Activated B cell treated with CpG ODN at 0.5 μM for 24 hours (primary cell): ENCODE measurements at regions not wholly inside any gene's neighbourhood (a gene's known extent, or its start where the extent isn't known, plus 50 kb on each side); places are given as distances from the start of the nearest gene placed in this dataset.

Experiments
- ATAC-seq: fragments of 200-7000 bp; cut with Tn5 transposase; one replicate; pipeline ENCODE4 v1.10.0; 2021; ENCODE audit warnings: low read depth, mild to moderate bottlenecking, moderate library complexity
- CTCF ChIA-PET: fragments of 350-600 bp; sonication (Branson Sonifier 250); formaldehyde crosslinking; loops from one replicate; lab custom pipeline; 2021; ENCODE audit warnings: antibody characterized with exemption; lab: Charles Lee
- POLR2A ChIA-PET: fragments of 350-600 bp; sonication (Branson Sonifier 250); formaldehyde crosslinking; loops from one replicate; lab custom pipeline; 2021; ENCODE audit warnings: antibody characterized with exemption; lab: Charles Lee
- DNase-seq: peaks from one replicate; pipeline ENCODE4 v3.0.0; 2022
- H3K27ac Mint-ChIP-seq: one replicate; pipeline ENCODE4 v1.8.0; 2020; ENCODE audit warnings: mixed read lengths
- H3K27me3 Mint-ChIP-seq: one replicate; pipeline ENCODE4 v1.8.0; 2021; ENCODE audit warnings: mixed read lengths
- H3K36me3 Mint-ChIP-seq: one replicate; pipeline ENCODE4 v1.8.0; 2021; ENCODE audit warnings: low read depth, mixed read lengths
- H3K4me1 Mint-ChIP-seq: one replicate; pipeline ENCODE4 v1.8.0; 2021; ENCODE audit warnings: mixed read lengths
- H3K4me3 Mint-ChIP-seq: one replicate; pipeline ENCODE4 v1.8.0; 2020; ENCODE audit warnings: mild to moderate bottlenecking, mixed read lengths
- H3K9me3 Mint-ChIP-seq: one replicate; pipeline ENCODE4 v1.8.0; 2020; ENCODE audit warnings: mixed read lengths
- intact Hi-C: fragments of 100-400 bp; cut with micrococcal nuclease; formaldehyde crosslinking; loops from one replicate; pipeline ENCODE4 v1.15.1; 2024
- TF ChIP-seq, protein P1 (sequence below): fragments of 200-600 bp; IDR thresholded peaks from one replicate; pipeline ENCODE4 v1.8.0; 2022; ENCODE audit warnings: antibody characterized with exemption, mild to moderate bottlenecking

DNA sequence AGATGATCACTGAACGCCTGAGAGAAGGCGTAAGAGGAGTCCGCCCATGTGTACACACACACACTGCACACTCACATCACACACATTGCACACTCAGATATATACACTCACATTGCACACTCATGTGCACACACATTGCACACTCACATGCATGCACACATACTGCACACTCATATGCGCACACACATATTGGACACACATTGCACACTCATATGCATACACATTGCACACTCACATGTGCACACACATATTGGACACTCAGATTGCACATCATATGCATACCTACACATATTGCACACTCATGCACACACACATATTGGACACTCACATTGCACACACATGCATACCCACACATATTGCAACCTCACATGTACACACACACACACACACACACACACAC is 163.2 kb downstream of the WSCD1 start:
- Mint-ChIP-seq H3K27ac (no peak overlapping the region), H3K4me1 (no peaks in the 10 kb centered on the region), H3K4me3 (no peak overlapping the region), H3K27me3 (no peaks in the 10 kb centered on the region), H3K36me3 (no peaks in the 10 kb centered on the region), H3K9me3 (no peaks in the 10 kb centered on the region)
- DNase-seq (no peak), ATAC-seq (no peak)
- CTCF ChIA-PET = no interaction called here
- intact Hi-C loops = no loop called here
- POLR2A ChIA-PET = no interaction called here
- TF ChIP-seq, protein P1, sequence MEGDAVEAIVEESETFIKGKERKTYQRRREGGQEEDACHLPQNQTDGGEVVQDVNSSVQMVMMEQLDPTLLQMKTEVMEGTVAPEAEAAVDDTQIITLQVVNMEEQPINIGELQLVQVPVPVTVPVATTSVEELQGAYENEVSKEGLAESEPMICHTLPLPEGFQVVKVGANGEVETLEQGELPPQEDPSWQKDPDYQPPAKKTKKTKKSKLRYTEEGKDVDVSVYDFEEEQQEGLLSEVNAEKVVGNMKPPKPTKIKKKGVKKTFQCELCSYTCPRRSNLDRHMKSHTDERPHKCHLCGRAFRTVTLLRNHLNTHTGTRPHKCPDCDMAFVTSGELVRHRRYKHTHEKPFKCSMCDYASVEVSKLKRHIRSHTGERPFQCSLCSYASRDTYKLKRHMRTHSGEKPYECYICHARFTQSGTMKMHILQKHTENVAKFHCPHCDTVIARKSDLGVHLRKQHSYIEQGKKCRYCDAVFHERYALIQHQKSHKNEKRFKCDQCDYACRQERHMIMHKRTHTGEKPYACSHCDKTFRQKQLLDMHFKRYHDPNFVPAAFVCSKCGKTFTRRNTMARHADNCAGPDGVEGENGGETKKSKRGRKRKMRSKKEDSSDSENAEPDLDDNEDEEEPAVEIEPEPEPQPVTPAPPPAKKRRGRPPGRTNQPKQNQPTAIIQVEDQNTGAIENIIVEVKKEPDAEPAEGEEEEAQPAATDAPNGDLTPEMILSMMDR = no peak

DNA sequence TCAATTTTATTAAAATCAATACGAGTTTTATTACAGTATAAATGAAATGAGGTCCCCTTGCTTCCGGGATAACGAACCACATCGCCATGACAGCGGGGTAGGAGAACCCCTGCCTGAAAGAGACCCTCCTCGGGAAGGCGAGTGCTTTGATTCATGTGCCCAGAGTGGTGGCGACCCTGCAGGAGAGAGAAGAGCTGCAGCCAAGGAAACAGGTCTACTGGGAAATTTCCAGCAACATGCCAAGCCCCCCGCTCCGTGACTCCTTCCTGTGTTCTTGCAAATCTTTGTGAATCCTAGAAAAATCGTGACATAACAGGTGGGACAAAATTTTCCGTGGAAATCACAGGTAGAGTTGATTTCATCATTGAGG is 162.5 kb downstream of the WSCD1 start:
- no peaks in the 10 kb centered on the region for H3K4me1 Mint-ChIP-seq
- TF ChIP-seq, protein P1 = no peak
- H3K4me3 Mint-ChIP-seq = no peak overlapping the region
- H3K27me3 Mint-ChIP-seq = no peaks in the 10 kb centered on the region
- H3K36me3 Mint-ChIP-seq = no peaks in the 10 kb centered on the region
- POLR2A ChIA-PET = no interaction called here
- no peaks in the 10 kb centered on the region for H3K9me3 Mint-ChIP-seq
- DNase-seq (no peak), ATAC-seq (no peak)
- intact Hi-C loops = no loop called here
- H3K27ac Mint-ChIP-seq = no peak overlapping the region
- CTCF ChIA-PET = no interaction called here

DNA sequence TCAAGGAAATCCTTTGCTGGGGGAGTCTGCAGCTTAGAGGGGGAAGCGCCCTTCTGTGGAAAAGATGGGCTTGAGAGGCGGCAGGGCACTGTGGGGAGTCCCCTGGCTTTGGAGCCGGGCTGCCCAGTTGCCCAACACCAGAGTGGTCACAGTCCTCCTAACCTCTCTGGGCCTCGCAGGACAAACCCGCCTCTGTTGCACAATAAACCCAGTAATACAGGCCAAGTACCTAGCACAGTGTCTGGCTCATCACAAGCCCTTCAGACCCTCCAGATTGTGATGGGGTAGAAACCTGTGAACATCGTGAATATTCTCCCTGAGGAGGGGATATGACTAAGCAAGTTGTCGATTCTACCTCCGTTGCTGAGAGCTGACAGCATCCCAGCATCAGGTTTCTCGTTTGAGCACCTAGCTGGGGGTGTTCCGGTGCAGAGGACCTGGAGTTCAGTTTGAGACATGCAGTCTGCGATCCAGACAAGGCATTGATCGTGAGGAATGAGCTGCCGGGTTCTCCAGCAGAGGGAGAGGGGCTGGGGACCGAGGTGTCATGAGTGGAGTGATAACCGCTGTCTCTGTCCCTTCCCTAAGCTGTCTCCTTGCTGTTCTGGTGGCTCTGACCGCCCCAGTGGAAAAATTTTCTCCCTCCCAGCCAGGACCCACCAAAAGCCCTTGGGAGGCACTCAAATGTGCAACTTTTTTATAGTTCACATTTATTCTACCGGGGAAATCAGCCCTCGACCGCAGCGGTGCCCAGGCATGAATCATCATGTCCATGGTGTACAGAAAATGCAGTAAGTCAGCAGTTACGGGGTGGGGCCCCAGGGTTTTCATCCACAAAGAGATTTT is 161.9 kb downstream of the WSCD1 start:
- TF ChIP-seq, protein P1 = no peak
- intact Hi-C loops = no loop called here
- Mint-ChIP-seq H3K27me3 (no peaks in the 10 kb centered on the region), H3K36me3 (no peaks in the 10 kb centered on the region), H3K4me3 (no peak overlapping the region), H3K9me3 (no peaks in the 10 kb centered on the region), H3K4me1 (no peaks in the 10 kb centered on the region), H3K27ac (no peak overlapping the region)
- CTCF ChIA-PET = no interaction called here
- POLR2A ChIA-PET = no interaction called here
- DNase-seq (no peak), ATAC-seq (no peak)

DNA sequence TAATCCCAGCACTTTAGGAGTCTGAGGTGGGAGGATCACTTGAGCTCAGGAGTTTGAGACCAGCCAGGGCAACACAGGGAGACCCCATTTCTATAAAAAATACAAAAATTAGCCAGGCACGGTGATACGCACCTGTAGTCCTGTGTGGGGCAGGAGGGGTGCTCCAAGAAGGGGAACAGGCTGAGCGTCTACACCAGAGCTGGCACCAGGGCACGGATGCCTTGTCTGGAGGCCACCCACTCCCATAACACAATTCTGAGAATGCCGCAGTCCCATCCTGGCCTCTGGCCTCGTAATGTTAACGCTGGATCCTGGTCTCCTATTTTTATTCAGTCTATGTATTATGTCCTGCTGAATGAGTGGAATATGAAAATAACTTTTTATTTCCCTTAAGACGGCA is 161.3 kb downstream of the WSCD1 start:
- Mint-ChIP-seq H3K27me3 (no peaks in the 10 kb centered on the region), H3K4me1 (no peaks in the 10 kb centered on the region), H3K36me3 (no peaks in the 10 kb centered on the region), H3K4me3 (no peak overlapping the region), H3K9me3 (no peaks in the 10 kb centered on the region), H3K27ac (no peak overlapping the region)
- ChIA-PET POLR2A (no interaction called here), CTCF (no interaction called here)
- intact Hi-C loops = no loop called here
- TF ChIP-seq, protein P1 = no peak
- no peak for DNase-seq
- ATAC-seq = no peak

DNA sequence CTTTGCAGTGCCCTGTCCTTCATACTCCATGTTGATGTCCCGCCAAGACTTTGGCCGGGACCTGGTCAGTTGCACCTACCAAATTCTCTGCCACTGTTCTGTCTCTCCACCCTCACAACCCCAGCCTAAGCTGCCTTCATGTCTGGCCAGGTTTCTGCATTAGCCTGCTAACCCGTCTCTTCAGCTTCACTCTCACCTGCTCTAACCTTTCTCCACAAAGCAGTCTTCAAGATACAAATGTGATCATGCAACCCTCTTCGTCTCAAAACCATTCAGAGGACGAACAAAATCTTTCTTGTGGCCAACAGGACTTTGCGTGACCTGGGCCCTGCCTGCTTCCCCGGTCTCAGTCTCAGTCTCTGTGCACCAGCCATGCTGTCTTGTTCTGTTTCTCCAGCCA is 148.2 kb downstream of the WSCD1 start:
- DNase-seq (no peak), ATAC-seq (no peak)
- CTCF ChIA-PET = no interaction called here
- intact Hi-C loops = no loop called here
- H3K36me3 Mint-ChIP-seq = no peaks in the 10 kb centered on the region
- POLR2A ChIA-PET = no interaction called here
- H3K4me1 Mint-ChIP-seq = no peaks in the 10 kb centered on the region
- H3K4me3 Mint-ChIP-seq = no peak overlapping the region
- no peak overlapping the region for H3K27ac Mint-ChIP-seq
- TF ChIP-seq, protein P1 = no peak
- peaks cover 9% of the 10 kb centered on the region for H3K27me3 Mint-ChIP-seq
- H3K9me3 Mint-ChIP-seq = peaks cover 11% of the 10 kb centered on the region
